Spleen (tissue), 3 donors: ENCODE measurements at regions not wholly inside any gene's neighbourhood (a gene's known extent, or its start where the extent isn't known, plus 50 kb on each side); places are given as distances from the start of the nearest gene placed in this dataset.

Experiments
- POLR2A ChIP-seq, 3 donors: fragments of 450-650 bp; IDR thresholded peaks; one replicate each; pipeline ENCODE4 v1.5.1; 2017; ENCODE audit warnings: antibody characterized with exemption in 3 of 3, mild to moderate bottlenecking in 1 of 3
- POLR2AphosphoS5 ChIP-seq, 3 donors: sonication (generic); formaldehyde crosslinking; IDR thresholded peaks; one replicate each; pipeline ENCODE4 v1.5.1; 2017; ENCODE audit warnings: antibody characterized with exemption in 3 of 3

DNA sequence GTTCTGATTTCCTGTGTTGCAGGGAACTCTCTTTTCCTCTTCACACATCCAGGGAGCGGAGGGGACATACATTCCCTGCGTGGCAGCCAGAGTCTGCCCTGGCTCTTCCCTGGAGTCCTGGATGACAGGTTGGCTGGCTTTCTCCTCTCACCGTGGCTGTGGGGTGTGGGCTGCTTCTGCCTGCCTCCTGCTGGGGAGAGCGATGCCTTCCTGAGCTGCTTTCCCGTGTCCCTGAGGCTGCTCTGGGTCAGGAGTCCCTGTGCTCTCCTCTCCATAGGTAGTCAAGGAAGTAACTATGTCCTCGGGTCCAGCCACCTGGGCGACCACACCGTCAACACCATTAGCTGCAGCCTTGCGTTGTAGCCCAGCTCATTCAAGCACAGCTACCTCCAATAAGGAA lies 451.7 kb downstream of the QKI start:
- TF ChIP-seq POLR2AphosphoS5 (IDR thresholded peaks at IDR 0.05) (no peak), POLR2A (IDR thresholded peaks at IDR 0.05) (no peak)
